B cell (primary cell): ENCODE measurements at regions not wholly inside any gene's neighbourhood (a gene's known extent, or its start where the extent isn't known, plus 50 kb on each side); places are given as distances from the start of the nearest gene placed in this dataset.

Experiments used
- EZH2 ChIP-seq: IDR thresholded peaks from 2 replicates; pipeline ENCODE4 v1.6.1; 2012; ENCODE audit warnings: borderline replicate concordance, low read depth, mild to moderate bottlenecking, moderate library complexity, low read length; ENCODE audit not compliant: insufficient read depth, poor library complexity, severe bottlenecking
- TF ChIP-seq, protein P1 (sequence below): fragments of 200-600 bp; IDR thresholded peaks from one replicate; pipeline ENCODE4 v1.8.0; 2022; ENCODE audit warnings: antibody characterized with exemption, mild to moderate bottlenecking

- no peak for TF ChIP-seq EZH2
- TF ChIP-seq, protein P1, sequence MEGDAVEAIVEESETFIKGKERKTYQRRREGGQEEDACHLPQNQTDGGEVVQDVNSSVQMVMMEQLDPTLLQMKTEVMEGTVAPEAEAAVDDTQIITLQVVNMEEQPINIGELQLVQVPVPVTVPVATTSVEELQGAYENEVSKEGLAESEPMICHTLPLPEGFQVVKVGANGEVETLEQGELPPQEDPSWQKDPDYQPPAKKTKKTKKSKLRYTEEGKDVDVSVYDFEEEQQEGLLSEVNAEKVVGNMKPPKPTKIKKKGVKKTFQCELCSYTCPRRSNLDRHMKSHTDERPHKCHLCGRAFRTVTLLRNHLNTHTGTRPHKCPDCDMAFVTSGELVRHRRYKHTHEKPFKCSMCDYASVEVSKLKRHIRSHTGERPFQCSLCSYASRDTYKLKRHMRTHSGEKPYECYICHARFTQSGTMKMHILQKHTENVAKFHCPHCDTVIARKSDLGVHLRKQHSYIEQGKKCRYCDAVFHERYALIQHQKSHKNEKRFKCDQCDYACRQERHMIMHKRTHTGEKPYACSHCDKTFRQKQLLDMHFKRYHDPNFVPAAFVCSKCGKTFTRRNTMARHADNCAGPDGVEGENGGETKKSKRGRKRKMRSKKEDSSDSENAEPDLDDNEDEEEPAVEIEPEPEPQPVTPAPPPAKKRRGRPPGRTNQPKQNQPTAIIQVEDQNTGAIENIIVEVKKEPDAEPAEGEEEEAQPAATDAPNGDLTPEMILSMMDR, result no peak
Measured at GRCh38 chr11:122277493-122277892, 161.5 kb upstream of the BLID start.
